Progenitor cell of endocrine pancreas (in vitro differentiated cells): ENCODE measurements at regions not wholly inside any gene's neighbourhood (a gene's known extent, or its start where the extent isn't known, plus 50 kb on each side); places are given as distances from the start of the nearest gene placed in this dataset.

Experiments used
- DNase-seq: peaks from one replicate; pipeline ENCODE4 v3.0.0; 2021; ENCODE audit warnings: low spot score; ENCODE audit not compliant: unreplicated experiment
- H3K27ac Mint-ChIP-seq: 2 replicates; pipeline ENCODE4 v1.8.0; 2021; ENCODE audit warnings: mild to moderate bottlenecking, moderate library complexity, mixed read lengths
- H3K27me3 Mint-ChIP-seq: 2 replicates; pipeline ENCODE4 v1.8.0; 2021; ENCODE audit warnings: mixed read lengths
- H3K36me3 Mint-ChIP-seq: 2 replicates; pipeline ENCODE4 v1.8.0; 2022; ENCODE audit warnings: mixed read lengths; ENCODE audit not compliant: insufficient read depth
- H3K4me1 Mint-ChIP-seq: 2 replicates; pipeline ENCODE4 v1.8.0; 2021; ENCODE audit warnings: low read depth, mixed read lengths
- H3K4me3 Mint-ChIP-seq: 2 replicates; pipeline ENCODE4 v1.8.0; 2021; ENCODE audit warnings: low read depth, mild to moderate bottlenecking, moderate library complexity, mixed read lengths
- H3K9me3 Mint-ChIP-seq: 2 replicates; pipeline ENCODE4 v1.8.0; 2021; ENCODE audit warnings: low read depth, mixed read lengths
- CTCF ChIP-seq: fragments of 200-600 bp; sonication (generic); IDR thresholded peaks from one replicate; pipeline ENCODE4 v1.5.0; 2021; ENCODE audit warnings: antibody characterized with exemption, mild to moderate bottlenecking; ENCODE audit not compliant: unreplicated experiment

GRCh38 chr15:26311710-26312236 is 448.6 kb upstream of the ATP10A start:
- no peaks in the 10 kb centered on the region for H3K4me1 Mint-ChIP-seq
- TF ChIP-seq CTCF = no peak
- H3K27me3 Mint-ChIP-seq = no peaks in the 10 kb centered on the region
- DNase-seq = no peak
- H3K4me3 Mint-ChIP-seq = no peak overlapping the region
- peaks cover 29% of the 10 kb centered on the region for H3K9me3 Mint-ChIP-seq
- H3K27ac Mint-ChIP-seq = no peak overlapping the region
- no peaks in the 10 kb centered on the region for H3K36me3 Mint-ChIP-seq

DNA sequence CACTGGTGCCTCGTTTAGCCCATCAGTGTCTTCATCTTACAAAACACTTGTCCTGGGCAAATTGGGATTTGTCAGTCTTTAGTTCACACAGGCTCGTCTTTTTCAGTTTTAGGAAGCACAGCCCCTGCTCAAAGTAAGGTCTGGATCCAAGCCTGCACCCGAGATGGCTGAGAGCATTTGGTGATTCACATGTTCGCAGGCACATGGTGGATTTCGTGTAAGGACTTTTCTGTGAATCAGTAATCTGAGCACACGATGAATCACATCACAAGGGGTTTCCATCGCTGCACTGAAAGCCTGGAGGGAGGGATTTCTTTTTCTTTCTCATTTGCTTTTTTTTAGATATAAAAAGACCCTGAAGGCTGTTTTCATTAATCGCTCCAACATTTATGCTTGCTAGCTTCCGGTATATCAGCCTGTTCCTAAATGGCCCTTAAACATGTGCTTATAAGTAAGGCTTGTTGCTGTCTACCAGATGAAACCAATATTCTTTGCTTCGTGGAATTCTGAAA is 435.6 kb upstream of the ATP10A start:
- DNase-seq = no peak
- H3K4me1 Mint-ChIP-seq = no peaks in the 10 kb centered on the region

GRCh38 chr15:26298010-26298658 is 435.0 kb upstream of the ATP10A start:
- no peak overlapping the region for H3K4me3 Mint-ChIP-seq
- no peak for DNase-seq
- no peaks in the 10 kb centered on the region for H3K36me3 Mint-ChIP-seq
- H3K4me1 Mint-ChIP-seq = no peaks in the 10 kb centered on the region
- no peak overlapping the region for H3K27ac Mint-ChIP-seq
- H3K27me3 Mint-ChIP-seq = no peaks in the 10 kb centered on the region
- no peak for TF ChIP-seq CTCF
- H3K9me3 Mint-ChIP-seq = no peaks in the 10 kb centered on the region

More for the DNA sequence above, 435.6 kb upstream of the ATP10A start:
- no peaks in the 10 kb centered on the region for H3K9me3 Mint-ChIP-seq
- H3K27me3 Mint-ChIP-seq = no peaks in the 10 kb centered on the region
- H3K4me3 Mint-ChIP-seq = no peak overlapping the region
- TF ChIP-seq CTCF = no peak
- no peaks in the 10 kb centered on the region for H3K36me3 Mint-ChIP-seq
- no peak overlapping the region for H3K27ac Mint-ChIP-seq

GRCh38 chr15:26295336-26296085 is 432.4 kb upstream of the ATP10A start:
- DNase-seq = no peak
- H3K27ac Mint-ChIP-seq = no peak overlapping the region
- TF ChIP-seq CTCF = no peak
- H3K9me3 Mint-ChIP-seq = no peaks in the 10 kb centered on the region
- H3K4me1 Mint-ChIP-seq = no peaks in the 10 kb centered on the region
- no peak overlapping the region for H3K4me3 Mint-ChIP-seq
- no peaks in the 10 kb centered on the region for H3K27me3 Mint-ChIP-seq
- H3K36me3 Mint-ChIP-seq = no peaks in the 10 kb centered on the region

- Mint-ChIP-seq H3K27ac (no peak overlapping the region), H3K27me3 (no peaks in the 10 kb centered on the region), H3K36me3 (no peaks in the 10 kb centered on the region), H3K9me3 (peaks cover 3% of the 10 kb centered on the region), H3K4me1 (no peaks in the 10 kb centered on the region), H3K4me3 (no peak overlapping the region)
- DNase-seq = no peak
- TF ChIP-seq CTCF = no peak
These were observed 431.0 kb upstream of the ATP10A start for GRCh38 chr15:26294059-26294689.
